ENCODE measurements at regions not wholly inside any gene's neighbourhood (a gene's known extent, or its start where the extent isn't known, plus 50 kb on each side); places are given as distances from the start of the nearest gene placed in this dataset.
"Not testable (repeated sequence)": the region's sequence is repeated elsewhere in the genome, so short reads cannot be mapped to it uniquely, and the experiment has no call there.

GRCh38 chr6:85802162-85802561 lies 159.5 kb upstream of the SYNCRIP start:
- in situ Hi-C loops (cut with HindIII; ENCODE audit: low pct_unique_long_range_greater_than_20kb, low sequenced_read_pairs), result no loop called here
- DNase-seq (ENCODE audit: low read depth, low spot score), result no peak

GRCh38 chr6:85798931-85799652 lies 156.4 kb upstream of the SYNCRIP start:
- in situ Hi-C loops (cut with HindIII; ENCODE audit: low pct_unique_long_range_greater_than_20kb, low sequenced_read_pairs), result no loop called here
- DNase-seq (ENCODE audit: low read depth, low spot score), result peak; percentile 41

- peak; percentile 2 for DNase-seq (ENCODE audit: low read depth, low spot score)
- in situ Hi-C loops (cut with HindIII; ENCODE audit: low pct_unique_long_range_greater_than_20kb, low sequenced_read_pairs), result no loop called here
Observed at GRCh38 chr6:85797993-85798392, 155.3 kb upstream of the SYNCRIP start.

GRCh38 chr6:85795945-85796344 lies 153.3 kb upstream of the SYNCRIP start:
- no peak for DNase-seq (ENCODE audit: low read depth, low spot score)
- in situ Hi-C loops (cut with HindIII; ENCODE audit: low pct_unique_long_range_greater_than_20kb, low sequenced_read_pairs), result no loop called here

DNA sequence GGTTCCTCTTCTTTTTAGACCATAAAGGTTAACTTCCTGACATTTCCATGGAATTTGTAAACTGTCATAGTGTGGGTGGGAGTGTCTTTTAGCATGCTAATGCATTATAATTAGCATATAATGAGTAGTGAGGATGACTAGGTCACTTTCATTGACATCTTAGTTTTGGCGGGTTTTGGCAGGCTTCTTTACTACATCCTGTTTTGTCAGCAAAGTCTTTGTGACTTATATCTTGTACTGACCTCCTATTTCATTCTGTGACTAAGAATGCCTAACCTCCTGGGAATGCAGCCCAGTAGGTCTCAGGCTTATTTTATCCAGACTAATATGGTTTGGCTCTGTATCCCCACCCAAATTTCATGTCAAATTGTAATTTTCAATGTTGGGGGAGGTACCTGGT lies 149.6 kb upstream of the SYNCRIP start:
- in situ Hi-C loops (cut with HindIII; ENCODE audit: low pct_unique_long_range_greater_than_20kb, low sequenced_read_pairs), result no loop called here
- DNase-seq (ENCODE audit: low read depth, low spot score), result no peak

GRCh38 chr6:85775883-85776282 lies 133.2 kb upstream of the SYNCRIP start:
- no peak for DNase-seq (ENCODE audit: low read depth, low spot score)
- in situ Hi-C loops (cut with HindIII; ENCODE audit: low pct_unique_long_range_greater_than_20kb, low sequenced_read_pairs), result no loop called here

DNA sequence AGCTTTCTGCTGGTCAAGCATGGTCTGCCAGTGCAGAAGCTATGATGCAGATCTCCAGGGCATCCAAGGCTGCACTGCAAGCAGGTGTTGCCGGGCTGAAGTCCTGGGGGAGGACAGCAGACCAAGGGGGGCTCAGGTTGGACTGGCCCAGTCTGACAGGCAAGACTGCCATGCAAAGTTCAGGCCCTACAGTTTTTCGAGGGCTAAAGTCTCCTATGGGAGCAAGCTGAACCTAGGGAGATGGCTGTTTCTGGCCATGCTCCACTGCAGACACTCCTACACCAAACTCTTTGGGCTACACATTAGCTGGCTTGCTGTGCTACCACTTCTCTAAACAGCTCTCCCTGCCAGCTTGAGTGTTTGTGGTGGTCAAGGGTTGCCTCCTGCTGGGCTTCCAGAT lies 130.0 kb upstream of the SYNCRIP start:
- no peak for DNase-seq (ENCODE audit: low read depth, low spot score)
- in situ Hi-C loops (cut with HindIII; ENCODE audit: low pct_unique_long_range_greater_than_20kb, low sequenced_read_pairs), result no loop called here

DNA sequence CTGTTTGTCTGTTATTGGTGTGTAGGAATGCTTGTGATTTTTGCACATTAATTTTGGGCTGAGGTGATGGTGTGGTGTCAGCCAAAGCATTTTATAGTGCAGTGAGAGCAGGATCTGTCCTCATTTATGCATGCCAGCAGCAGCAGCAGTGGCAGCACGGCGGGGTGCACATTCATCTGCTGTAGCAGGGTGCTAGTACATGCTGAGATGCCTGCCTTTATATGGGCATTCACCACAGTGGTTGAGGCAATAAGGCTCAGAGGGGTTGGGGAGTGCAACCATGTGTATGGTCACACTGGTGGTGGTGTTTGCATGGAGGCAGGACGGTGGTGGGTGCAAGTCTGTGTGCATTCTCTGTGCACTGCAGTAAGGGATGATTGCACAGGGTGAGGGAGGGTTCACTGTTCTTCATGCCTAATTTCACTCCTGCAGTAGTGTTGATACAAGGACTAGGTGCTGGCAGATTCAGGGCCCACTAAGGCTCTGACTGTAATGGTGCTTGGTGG lies 129.3 kb upstream of the SYNCRIP start:
- DNase-seq (ENCODE audit: low read depth, low spot score), result no peak
- in situ Hi-C loops (cut with HindIII; ENCODE audit: low pct_unique_long_range_greater_than_20kb, low sequenced_read_pairs), result no loop called here

DNA sequence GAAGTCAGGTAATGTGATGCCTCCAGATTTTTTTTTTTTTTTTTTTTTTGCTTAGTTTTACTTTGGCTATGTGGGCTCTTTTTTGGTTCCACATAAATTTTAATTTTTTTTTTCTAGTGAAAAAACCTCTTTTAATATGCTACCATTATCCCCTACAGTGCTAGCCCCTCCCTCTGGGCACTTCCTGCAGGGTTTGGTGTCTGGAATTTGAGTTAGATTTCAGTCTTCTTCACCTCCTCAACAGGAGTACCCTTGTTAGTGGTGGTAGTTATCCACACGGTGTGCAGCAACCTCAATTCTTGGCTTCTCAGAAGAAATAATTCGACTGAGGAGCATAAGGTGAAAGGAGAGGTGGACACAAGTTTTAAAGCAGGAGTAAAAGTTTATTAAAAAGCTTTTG lies 128.8 kb upstream of the SYNCRIP start:
- in situ Hi-C loops (cut with HindIII; ENCODE audit: low pct_unique_long_range_greater_than_20kb, low sequenced_read_pairs), result no loop called here
- DNase-seq (ENCODE audit: low read depth, low spot score), result no peak

GRCh38 chr6:85764844-85765243 lies 122.2 kb upstream of the SYNCRIP start:
- in situ Hi-C loops (cut with HindIII; ENCODE audit: low pct_unique_long_range_greater_than_20kb, low sequenced_read_pairs), result no loop called here
- no peak for DNase-seq (ENCODE audit: low read depth, low spot score)

DNA sequence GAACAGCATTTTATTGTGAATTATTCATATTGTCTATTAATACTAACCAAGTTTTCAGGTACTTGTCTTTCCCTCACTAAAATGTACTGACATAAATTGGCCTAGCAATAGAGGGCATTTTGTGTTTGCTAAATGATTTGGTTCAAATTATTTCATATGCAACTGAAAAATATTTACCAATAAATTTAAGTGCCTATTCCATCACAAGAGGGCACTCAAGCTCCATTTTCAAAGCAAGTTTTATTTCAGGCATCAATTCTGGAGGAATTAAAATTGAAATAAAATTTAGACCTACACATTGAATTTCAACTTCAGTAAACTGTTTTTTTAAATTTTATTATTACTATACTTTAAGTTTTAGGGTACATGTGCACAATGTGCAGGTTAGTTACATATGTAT lies 114.3 kb upstream of the SYNCRIP start:
- DNase-seq (ENCODE audit: low read depth, low spot score), result peak; percentile 40
- in situ Hi-C loops (cut with HindIII; ENCODE audit: low pct_unique_long_range_greater_than_20kb, low sequenced_read_pairs), result no loop called here

DNA sequence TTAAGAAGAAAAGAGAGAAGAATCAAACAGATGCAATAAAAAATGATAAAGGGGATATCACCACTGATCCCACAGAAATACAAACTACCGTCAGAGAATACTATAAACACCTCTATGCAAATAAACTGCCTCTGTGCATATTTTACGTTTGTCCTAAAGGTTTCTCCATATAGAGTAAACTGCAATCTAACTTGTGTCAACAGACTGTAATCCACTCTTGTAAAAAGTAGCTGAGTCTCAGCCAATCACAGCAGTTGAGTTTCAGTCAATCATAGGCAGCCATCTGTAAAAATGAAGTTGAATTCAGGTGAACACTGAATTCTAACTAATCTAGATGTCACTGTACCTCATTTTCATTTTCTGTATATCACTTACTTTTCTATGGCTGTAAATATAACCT lies 112.2 kb upstream of the SYNCRIP start:
- in situ Hi-C loops (cut with HindIII; ENCODE audit: low pct_unique_long_range_greater_than_20kb, low sequenced_read_pairs), result no loop called here
- no peak for DNase-seq (ENCODE audit: low read depth, low spot score)

- DNase-seq (ENCODE audit: low read depth, low spot score), result no peak
- in situ Hi-C loops (cut with HindIII; ENCODE audit: low pct_unique_long_range_greater_than_20kb, low sequenced_read_pairs), result no loop called here
Observed at GRCh38 chr6:85752602-85753001, 109.9 kb upstream of the SYNCRIP start.

DNA sequence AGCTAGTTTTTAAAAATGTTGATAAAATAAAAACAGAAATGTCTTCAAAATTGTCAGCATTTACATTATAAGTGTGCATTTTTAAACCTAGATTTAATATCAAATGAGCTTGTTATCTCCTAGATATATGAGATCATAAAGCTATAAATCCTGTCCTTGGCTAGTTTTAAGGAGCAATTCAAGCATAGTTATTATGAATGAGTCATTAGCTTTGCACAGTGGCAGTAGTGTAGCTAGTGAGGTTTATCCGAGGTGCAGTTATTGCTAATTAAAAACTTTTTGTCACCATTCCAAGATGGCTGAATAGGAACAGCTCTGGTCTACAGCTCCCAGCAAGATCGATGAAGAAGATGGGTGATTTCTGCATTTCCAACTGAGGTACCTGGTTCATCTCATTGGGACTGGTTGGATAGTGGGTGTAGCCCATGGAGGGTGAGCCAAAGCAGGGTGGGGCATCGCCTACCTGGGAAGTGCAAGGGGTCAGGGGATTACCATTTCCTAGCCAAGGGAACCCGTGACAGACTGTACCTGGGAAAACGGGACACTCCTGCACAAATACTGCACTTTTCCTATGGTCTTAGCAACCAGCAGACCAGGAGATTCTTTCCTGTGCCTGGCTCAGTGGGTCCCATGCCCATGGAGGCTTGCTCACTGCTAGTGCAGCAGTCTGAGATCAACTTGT lies 108.8 kb upstream of the SYNCRIP start:
- in situ Hi-C loops (cut with HindIII; ENCODE audit: low pct_unique_long_range_greater_than_20kb, low sequenced_read_pairs), result no loop called here
- no peak for DNase-seq (ENCODE audit: low read depth, low spot score)

DNA sequence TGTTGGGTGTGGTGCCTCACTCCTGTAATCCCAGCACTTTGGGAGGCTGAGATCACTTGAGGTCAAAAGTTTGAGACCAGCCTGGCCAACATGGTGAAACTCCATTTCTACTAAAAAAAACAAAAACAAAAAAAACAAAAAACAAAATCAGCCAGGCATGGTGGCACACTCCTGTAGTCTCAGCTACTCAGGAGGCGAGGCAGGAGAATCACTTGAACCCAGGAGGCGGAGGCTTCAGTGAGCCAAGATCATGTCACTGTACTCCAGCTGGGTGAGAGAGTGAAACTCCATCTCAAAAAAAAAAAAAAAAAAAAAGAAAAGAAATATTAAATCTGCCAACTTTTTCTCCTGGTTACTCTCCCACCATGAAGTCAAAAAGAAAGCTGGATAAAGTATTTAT lies 107.5 kb upstream of the SYNCRIP start:
- DNase-seq (ENCODE audit: low read depth, low spot score); in situ Hi-C loops (cut with HindIII; ENCODE audit: low pct_unique_long_range_greater_than_20kb, low sequenced_read_pairs): not testable (repeated sequence)

GRCh38 chr6:85749236-85749635 lies 106.5 kb upstream of the SYNCRIP start:
- in situ Hi-C loops (cut with HindIII; ENCODE audit: low pct_unique_long_range_greater_than_20kb, low sequenced_read_pairs), result no loop called here
- no peak for DNase-seq (ENCODE audit: low read depth, low spot score)

DNA sequence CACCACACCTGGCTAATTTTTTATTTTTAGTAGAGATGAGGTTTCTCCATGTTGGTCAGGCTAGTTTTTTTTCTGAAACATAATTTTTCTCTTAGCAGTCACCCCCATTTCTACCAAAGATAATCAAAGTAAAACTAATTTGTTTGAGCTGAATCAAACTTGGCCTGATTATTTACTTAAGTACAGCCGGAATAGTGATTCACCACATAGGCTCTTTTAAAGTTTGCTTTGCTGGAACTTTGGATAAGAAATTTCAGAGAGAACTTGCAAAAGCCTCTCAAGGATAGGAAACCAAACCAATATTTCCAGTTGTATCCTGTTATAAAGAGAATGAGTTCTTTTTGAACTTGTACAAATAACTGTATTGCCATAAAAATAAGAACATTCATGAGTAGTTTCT lies 105.0 kb upstream of the SYNCRIP start:
- DNase-seq (ENCODE audit: low read depth, low spot score), result no peak
- in situ Hi-C loops (cut with HindIII; ENCODE audit: low pct_unique_long_range_greater_than_20kb, low sequenced_read_pairs), result no loop called here

GRCh38 chr6:85747093-85747492 lies 104.4 kb upstream of the SYNCRIP start:
- DNase-seq (ENCODE audit: low read depth, low spot score), result no peak
- in situ Hi-C loops (cut with HindIII; ENCODE audit: low pct_unique_long_range_greater_than_20kb, low sequenced_read_pairs), result no loop called here

- in situ Hi-C loops (cut with HindIII; ENCODE audit: low pct_unique_long_range_greater_than_20kb, low sequenced_read_pairs), result no loop called here
- DNase-seq (ENCODE audit: low read depth, low spot score), result no peak
Observed at GRCh38 chr6:85744433-85744970, 101.8 kb upstream of the SYNCRIP start.
